ENCODE measurements at regions not wholly inside any gene's neighbourhood (a gene's known extent, or its start where the extent isn't known, plus 50 kb on each side); places are given as distances from the start of the nearest gene placed in this dataset.

GRCh38 chr17:77374170-77374936, 233.6 kb downstream of the SEC14L1 start (continued):
- no peak; the same call in 1 of the 2 replicates for TF ChIP-seq HOMEZ (CRISPR knock-in tag; IDR thresholded peaks at IDR 0.05; ENCODE audit: low read depth)
- peak; percentile 28; the same call in 1 of the 2 replicates for TF ChIP-seq RFX3 (CRISPR knock-in tag; IDR thresholded peaks at IDR 0.05)
- peak; percentile 65; the same call in 1 of the 2 replicates for TF ChIP-seq ZNF614 (CRISPR knock-in tag; IDR thresholded peaks at IDR 0.05; ENCODE audit: borderline replicate concordance)
- TF ChIP-seq ZMYM3 (CRISPR knock-in tag; IDR thresholded peaks at IDR 0.05): no peak; the same call in 1 of the 2 replicates
- TF ChIP-seq, protein P1, sequence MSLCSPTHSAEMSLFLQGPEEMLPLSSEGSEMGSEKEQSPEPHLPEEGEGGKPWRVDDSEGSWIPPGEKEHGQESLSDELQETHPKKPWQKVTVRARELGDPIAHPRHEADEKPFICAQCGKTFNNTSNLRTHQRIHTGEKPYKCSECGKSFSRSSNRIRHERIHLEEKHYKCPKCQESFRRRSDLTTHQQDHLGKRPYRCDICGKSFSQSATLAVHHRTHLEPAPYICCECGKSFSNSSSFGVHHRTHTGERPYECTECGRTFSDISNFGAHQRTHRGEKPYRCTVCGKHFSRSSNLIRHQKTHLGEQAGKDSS (CRISPR knock-in tag; IDR thresholded peaks at IDR 0.05; ENCODE audit: borderline replicate concordance, low read depth): 0 out of 2 replicates have a peak, but pooled peaks have one; percentile 19
- no peak for TF ChIP-seq JDP2 (CRISPR knock-in tag; IDR thresholded peaks at IDR 0.05; ENCODE audit: borderline replicate concordance)
- TF ChIP-seq ZNF720 (CRISPR knock-in tag; IDR thresholded peaks at IDR 0.05): no peak
- no peak for TF ChIP-seq ZNF10 (CRISPR knock-in tag; IDR thresholded peaks at IDR 0.05; ENCODE audit: borderline replicate concordance, low read depth)
- TF ChIP-seq EP300 (IDR thresholded peaks at IDR 0.05; ENCODE audit: low read depth in 2 of 2, low read length in 2 of 2): no peak; a peak in 1 of 4 replicates
- TF ChIP-seq EP300 (CRISPR knock-in tag; IDR thresholded peaks at IDR 0.05; ENCODE audit: borderline replicate concordance): 0 out of 2 replicates have a peak, but pooled peaks have one; percentile 48
- TF ChIP-seq REXO4 (CRISPR knock-in tag; IDR thresholded peaks at IDR 0.05; ENCODE audit: borderline replicate concordance): no peak
- no peak for TF ChIP-seq ZC3H13 (CRISPR knock-in tag; IDR thresholded peaks at IDR 0.05)
- peak; percentile 83 for TF ChIP-seq ZNF605 (CRISPR knock-in tag; IDR thresholded peaks at IDR 0.05)
- TF ChIP-seq ZSCAN5A (CRISPR knock-in tag; IDR thresholded peaks at IDR 0.05; ENCODE audit: borderline replicate concordance): no peak
- no peak for TF ChIP-seq TRIM24 (CRISPR knock-in tag; IDR thresholded peaks at IDR 0.05)
- no peak; the same call in 1 of the 2 replicates for TF ChIP-seq ARNT2 (CRISPR knock-in tag; IDR thresholded peaks at IDR 0.05; ENCODE audit: low read depth)
- peak; percentile 23; the same call in 1 of the 2 replicates for TF ChIP-seq FOXC1 (CRISPR knock-in tag; IDR thresholded peaks at IDR 0.05; ENCODE audit: borderline replicate concordance)
- TF ChIP-seq, protein P2, sequence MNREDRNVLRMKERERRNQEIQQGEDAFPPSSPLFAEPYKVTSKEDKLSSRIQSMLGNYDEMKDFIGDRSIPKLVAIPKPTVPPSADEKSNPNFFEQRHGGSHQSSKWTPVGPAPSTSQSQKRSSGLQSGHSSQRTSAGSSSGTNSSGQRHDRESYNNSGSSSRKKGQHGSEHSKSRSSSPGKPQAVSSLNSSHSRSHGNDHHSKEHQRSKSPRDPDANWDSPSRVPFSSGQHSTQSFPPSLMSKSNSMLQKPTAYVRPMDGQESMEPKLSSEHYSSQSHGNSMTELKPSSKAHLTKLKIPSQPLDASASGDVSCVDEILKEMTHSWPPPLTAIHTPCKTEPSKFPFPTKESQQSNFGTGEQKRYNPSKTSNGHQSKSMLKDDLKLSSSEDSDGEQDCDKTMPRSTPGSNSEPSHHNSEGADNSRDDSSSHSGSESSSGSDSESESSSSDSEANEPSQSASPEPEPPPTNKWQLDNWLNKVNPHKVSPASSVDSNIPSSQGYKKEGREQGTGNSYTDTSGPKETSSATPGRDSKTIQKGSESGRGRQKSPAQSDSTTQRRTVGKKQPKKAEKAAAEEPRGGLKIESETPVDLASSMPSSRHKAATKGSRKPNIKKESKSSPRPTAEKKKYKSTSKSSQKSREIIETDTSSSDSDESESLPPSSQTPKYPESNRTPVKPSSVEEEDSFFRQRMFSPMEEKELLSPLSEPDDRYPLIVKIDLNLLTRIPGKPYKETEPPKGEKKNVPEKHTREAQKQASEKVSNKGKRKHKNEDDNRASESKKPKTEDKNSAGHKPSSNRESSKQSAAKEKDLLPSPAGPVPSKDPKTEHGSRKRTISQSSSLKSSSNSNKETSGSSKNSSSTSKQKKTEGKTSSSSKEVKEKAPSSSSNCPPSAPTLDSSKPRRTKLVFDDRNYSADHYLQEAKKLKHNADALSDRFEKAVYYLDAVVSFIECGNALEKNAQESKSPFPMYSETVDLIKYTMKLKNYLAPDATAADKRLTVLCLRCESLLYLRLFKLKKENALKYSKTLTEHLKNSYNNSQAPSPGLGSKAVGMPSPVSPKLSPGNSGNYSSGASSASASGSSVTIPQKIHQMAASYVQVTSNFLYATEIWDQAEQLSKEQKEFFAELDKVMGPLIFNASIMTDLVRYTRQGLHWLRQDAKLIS (CRISPR knock-in tag; IDR thresholded peaks at IDR 0.05): peak; percentile 75; the same call in 1 of the 2 replicates
- TF ChIP-seq HOXA9 (CRISPR knock-in tag; IDR thresholded peaks at IDR 0.05; ENCODE audit: borderline replicate concordance): peak; percentile 3; the same call in 1 of the 2 replicates
- TF ChIP-seq ZNF441 (CRISPR knock-in tag; IDR thresholded peaks at IDR 0.05; ENCODE audit: borderline replicate concordance): no peak

Measured in HepG2 (cell line).